Ishikawa (cell line): ENCODE measurements at regions not wholly inside any gene's neighbourhood (a gene's known extent, or its start where the extent isn't known, plus 50 kb on each side); places are given as distances from the start of the nearest gene placed in this dataset.

Experiments used
- EP300 ChIP-seq: IDR thresholded peaks from 2 replicates; pipeline ENCODE4 v1.6.1; 2012; ENCODE audit warnings: borderline replicate concordance
- NFIC ChIP-seq: IDR thresholded peaks from 2 replicates; pipeline ENCODE4 v1.6.1; 2012
- YY1 ChIP-seq: IDR thresholded peaks from 2 replicates; pipeline ENCODE4 v1.6.1; 2012; ENCODE audit warnings: low read depth

GRCh38 chrX:1103360-1103759 is 109.1 kb downstream of the CRLF2 start:
- TF ChIP-seq NFIC = no peak
- TF ChIP-seq EP300 = no peak
- TF ChIP-seq YY1 = no peak
